Erythroblast (primary cell): ENCODE measurements at regions not wholly inside any gene's neighbourhood (a gene's known extent, or its start where the extent isn't known, plus 50 kb on each side); places are given as distances from the start of the nearest gene placed in this dataset.
"Not testable (repeated sequence)": the region's sequence is repeated elsewhere in the genome, so short reads cannot be mapped to it uniquely, and the experiment has no call there.

Source experiments
- DNase-seq, 2 experiments: peaks; one replicate each; lab custom pipeline; 2025; lab: John Stamatoyannopoulos, UW
- GATA1 ChIP-seq: IDR thresholded peaks from 2 replicates; pipeline ENCODE4 v1.6.1; 2011; ENCODE audit warnings: low read depth, mild to moderate bottlenecking, control low read depth, low read length, moderate library complexity
- POLR2A ChIP-seq: IDR thresholded peaks from 2 replicates; pipeline ENCODE4 v1.6.1; 2011; ENCODE audit warnings: mild to moderate bottlenecking, low read length

GRCh38 chr6:21742238-21742660 is 148.7 kb downstream of the SOX4 start:
- no peak for DNase-seq
- TF ChIP-seq POLR2A: no peak
- no peak for TF ChIP-seq GATA1

- TF ChIP-seq GATA1 (no peak), POLR2A (no peak)
- DNase-seq: no peak
Observed at GRCh38 chr6:21744331-21744730, 150.8 kb downstream of the SOX4 start.

GRCh38 chr6:21745543-21746337 is 152.2 kb downstream of the SOX4 start:
- TF ChIP-seq GATA1 (no peak), POLR2A (no peak)
- no peak for DNase-seq

GRCh38 chr6:21747441-21747840 is 153.9 kb downstream of the SOX4 start:
- TF ChIP-seq GATA1 (no peak), POLR2A (no peak)
- no peak for DNase-seq

GRCh38 chr6:21748343-21749056 is 154.9 kb downstream of the SOX4 start:
- TF ChIP-seq GATA1 (no peak), POLR2A (no peak)
- DNase-seq: no peak

GRCh38 chr6:21749754-21750153 is 156.2 kb downstream of the SOX4 start:
- DNase-seq: no peak
- no peak for TF ChIP-seq GATA1
- TF ChIP-seq POLR2A: no peak

GRCh38 chr6:21750575-21750974 is 157.0 kb downstream of the SOX4 start:
- DNase-seq: no peak
- TF ChIP-seq GATA1: no peak
- TF ChIP-seq POLR2A: no peak

GRCh38 chr6:21751608-21752007 is 158.1 kb downstream of the SOX4 start:
- TF ChIP-seq GATA1 (no peak), POLR2A (no peak)
- DNase-seq: no peak

- DNase-seq: no peak
- TF ChIP-seq GATA1 (no peak), POLR2A (no peak)
Observed at GRCh38 chr6:21752054-21752811, 158.7 kb downstream of the SOX4 start.

GRCh38 chr6:21753241-21754108 is 159.9 kb downstream of the SOX4 start:
- no peak for DNase-seq

GRCh38 chr6:21754891-21755290 is 161.3 kb downstream of the SOX4 start:
- no peak for DNase-seq
- TF ChIP-seq POLR2A: no peak
- no peak for TF ChIP-seq GATA1

More at GRCh38 chr6:21753241-21754108, 159.9 kb downstream of the SOX4 start:
- no peak for TF ChIP-seq GATA1
- TF ChIP-seq POLR2A: no peak

GRCh38 chr6:21756487-21756886 is 162.9 kb downstream of the SOX4 start:
- TF ChIP-seq POLR2A (no peak), GATA1 (no peak)
- DNase-seq: no peak

- DNase-seq: not testable (repeated sequence)
Observed at GRCh38 chr6:21757392-21757791, 163.8 kb downstream of the SOX4 start.

GRCh38 chr6:21759721-21760120 is 166.2 kb downstream of the SOX4 start:
- no peak for DNase-seq
- TF ChIP-seq GATA1 (no peak), POLR2A (no peak)

- DNase-seq: not testable (repeated sequence)
Observed at GRCh38 chr6:21761053-21761730, 167.6 kb downstream of the SOX4 start.
